ENCODE measurements at regions not wholly inside any gene's neighbourhood (a gene's known extent, or its start where the extent isn't known, plus 50 kb on each side); places are given as distances from the start of the nearest gene placed in this dataset.
"Not testable (repeated sequence)": the region's sequence is repeated elsewhere in the genome, so short reads cannot be mapped to it uniquely, and the experiment has no call there.

GRCh38 chr10:29236910-29237309 is 52.0 kb upstream of the LYZL1 start:
- not testable (repeated sequence) for DNase-seq

DNA sequence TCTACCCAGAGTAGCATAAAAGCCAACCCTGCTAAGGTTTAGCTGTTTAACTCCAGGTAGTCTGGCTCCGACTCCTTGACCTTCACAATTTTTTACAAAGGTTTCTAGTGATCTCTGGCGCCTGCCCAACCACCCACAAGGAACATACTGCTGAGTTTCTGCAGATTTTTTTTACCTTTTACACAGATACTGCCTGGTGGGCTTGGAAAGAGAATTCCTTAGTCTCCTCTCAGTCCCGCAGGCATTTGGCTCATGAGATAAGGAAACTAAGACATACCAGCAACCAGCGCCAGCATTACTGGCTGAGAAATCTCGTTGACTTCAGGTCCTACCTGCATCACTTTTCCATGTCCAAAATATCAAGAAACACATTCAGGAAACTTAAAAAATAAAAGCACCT is 51.1 kb upstream of the LYZL1 start:
- DNase-seq = no peak

- no peak for DNase-seq
Observed at GRCh38 chr10:29238523-29239135, 50.2 kb upstream of the LYZL1 start.
